GM12878 (cell line): ENCODE measurements at regions not wholly inside any gene's neighbourhood (a gene's known extent, or its start where the extent isn't known, plus 50 kb on each side); places are given as distances from the start of the nearest gene placed in this dataset.

Source experiments
- ATAC-seq: fragments of 200-7000 bp; cut with Tn5 transposase; 3 replicates; pipeline ENCODE4 v1.9.1; 2020; ENCODE audit warnings: mild to moderate bottlenecking, moderate library complexity
- BruUV-seq: library from RNA; stranded (reverse); fragments of 400-500 nt; replicated peaks from 2 replicates; lab custom pipeline; 2021; lab: Mats Ljungman, UMichigan
- CTCF ChIA-PET: fragments of 300-600 bp; sonication (Branson Sonifier 250); formaldehyde crosslinking; extraction: SDS; loops from one replicate; lab custom pipeline; 2021; ENCODE audit warnings: inconsistent platforms; lab: Yijun Ruan, JAX
- POLR2A ChIA-PET: fragments of 350-600 bp; formaldehyde crosslinking; extraction: SDS; loops from one replicate; lab custom pipeline; 2021; ENCODE audit warnings: inconsistent platforms; lab: Charles Lee
- RAD21 ChIA-PET: fragments of 300-600 bp; sonication (Branson Sonifier 250); formaldehyde crosslinking; loops from one replicate; lab custom pipeline; 2023; ENCODE audit warnings: antibody characterized with exemption; ENCODE audit not compliant: unreplicated experiment; lab: Charles Lee
- SMC1A ChIA-PET: fragments of 300-600 bp; sonication (Branson Sonifier 250); formaldehyde crosslinking; loops from one replicate; lab custom pipeline; 2023; ENCODE audit not compliant: unreplicated experiment, uncharacterized antibody; lab: Charles Lee
- DNase-seq: peaks from one replicate; pipeline ENCODE4 v3.0.0-alpha.2; 2011; ENCODE audit warnings: low read depth, low spot score
- FAIRE-seq: peaks from 3 replicates; lab custom pipeline; 2011; peaks lifted over from hg19 to GRCh38; lab: Jason Lieb, UNC
- H2AFZ ChIP-seq: 2 replicates; pipeline ENCODE4 v1.6.0; 2011; ENCODE audit warnings: low read depth, low read length, control low read depth; ENCODE audit not compliant: control insufficient read depth
- H3K27ac ChIP-seq: 2 replicates; pipeline ENCODE4 v1.5.1; 2011; ENCODE audit warnings: control low read depth; ENCODE audit not compliant: control insufficient read depth, insufficient read depth
- H3K27me3 ChIP-seq, 2 experiments: replicated peaks in 1 of 2; 2 replicates each; pipeline versions ENCODE4 v1.6.0 to v1.6.1; 2011; ENCODE audit warnings: low read length in 1 of 2; ENCODE audit not compliant: control insufficient read depth in 2 of 2, insufficient read depth in 2 of 2
- H3K36me3 ChIP-seq, 2 experiments: 2 replicates each; pipeline ENCODE4 v1.5.1; 2011; ENCODE audit warnings: low read length in 1 of 2; ENCODE audit not compliant: control insufficient read depth in 2 of 2, insufficient read depth in 2 of 2
- H3K4me1 ChIP-seq: 2 replicates; pipeline ENCODE4 v1.6.1; 2011; ENCODE audit warnings: mild to moderate bottlenecking, low read length, moderate library complexity, mixed read lengths; ENCODE audit not compliant: control insufficient read depth, insufficient read depth
- H3K4me2 ChIP-seq: 2 replicates; pipeline ENCODE4 v1.6.0; 2011; ENCODE audit warnings: control low read depth; ENCODE audit not compliant: control insufficient read depth, insufficient read depth
- H3K4me3 ChIP-seq: fragments of 200-600 bp; sonication (generic); 2 replicates; pipeline ENCODE4 v1.5.1; 2016
- H3K79me2 ChIP-seq: 2 replicates; pipeline ENCODE4 v1.6.0; 2011; ENCODE audit warnings: low read length; ENCODE audit not compliant: control insufficient read depth, insufficient read depth
- H3K9ac ChIP-seq: 2 replicates; pipeline ENCODE4 v1.8.0; 2011; ENCODE audit warnings: low read length, control low read depth, mixed read lengths; ENCODE audit not compliant: control insufficient read depth, insufficient read depth
- H3K9me3 ChIP-seq: replicated peaks from 3 replicates; pipeline ENCODE4 v1.5.1; 2011; ENCODE audit warnings: mild to moderate bottlenecking, low read length; ENCODE audit not compliant: control insufficient read depth, insufficient read depth
- H4K20me1 ChIP-seq: 2 replicates; pipeline ENCODE4 v1.6.0; 2011; ENCODE audit not compliant: control insufficient read depth, insufficient read depth
- CBFB ChIP-seq: IDR thresholded peaks from 2 replicates; pipeline ENCODE4 v1.6.1; 2016; ENCODE audit warnings: antibody characterized with exemption, low read depth
- GATAD2B ChIP-seq: fragments of 450-650 bp; conservative IDR thresholded peaks from 2 replicates; pipeline ENCODE4 v1.6.1; 2017; ENCODE audit warnings: low read depth, mild to moderate bottlenecking, moderate library complexity
- NBN ChIP-seq: fragments of 450-650 bp; IDR thresholded peaks from 2 replicates; pipeline ENCODE4 v1.6.1; 2016
- PBX3 ChIP-seq: IDR thresholded peaks from 2 replicates; pipeline ENCODE4 v1.6.1; 2011; ENCODE audit warnings: mild to moderate bottlenecking, low read depth, low read length, moderate library complexity; ENCODE audit not compliant: insufficient replicate concordance
- SRF ChIP-seq, 2 experiments: IDR thresholded peaks; 2 replicates each; pipeline ENCODE4 v1.6.1; 2011; ENCODE audit warnings: low read depth in 2 of 2, low read length in 2 of 2, mild to moderate bottlenecking in 1 of 2, moderate library complexity in 1 of 2
- WGBS: methylation state at CpG from one replicate; pipeline ENCODE4 v1.1.6; 2016; ENCODE audit warnings: low lambda C conversion rate; ENCODE audit not compliant: insufficient replicate concordance, insufficient coverage; ENCODE audit errors: missing lambda C conversion rate; 5-methylcytosine and 5-hydroxymethylcytosine counted together
- in situ Hi-C: fragments of 300-500 bp; cut with MboI; formaldehyde crosslinking; loops from 9 replicates; pipeline ENCODE4 v1.14.3; 2018; ENCODE audit warnings: mixed read lengths
- intact Hi-C: fragments of 100-400 bp; cut with micrococcal nuclease; formaldehyde crosslinking; loops from one replicate; pipeline ENCODE4 v1.14.2; 2022; ENCODE audit not compliant: unreplicated experiment

- no peak for TF ChIP-seq PBX3
- TF ChIP-seq NBN = no peak
- TF ChIP-seq CBFB = no peak
- TF ChIP-seq GATAD2B = no peak
These were observed 182.7 kb downstream of the ANAPC1 start (continued) for GRCh38 chr2:111701266-111701665.

- DNase-seq (no peak), FAIRE-seq (no peak), ATAC-seq (no peak)
- ChIA-PET SMC1A (interaction anchor here (0.6 to 2.1 kb wide), 2 partner anchors 11 to 44 kb away, joined by 3 to 5 read pairs; no protein-coding TSS in a partner anchor), CTCF (interaction anchor here (0.7 to 2.0 kb wide), 5 partner anchors 10 to 889 kb away, joined by 3 to 6 read pairs (median 4); no protein-coding TSS in a partner anchor), RAD21 (no interaction called here), POLR2A (no interaction called here)
- TF ChIP-seq SRF (IDR thresholded peaks at IDR 0.05; ENCODE audit: low read depth in 2 of 2, low read length in 2 of 2) = no peak
- no peak overlapping the region for H3K4me2 ChIP-seq
- no TSS peak for BruUV-seq
- 74% methylated on average over 8 of the region's 8 CpGs for WGBS
- in situ Hi-C loops (loop anchor here (10.0 to 25.0 kb wide), 3 partner anchors 214 to 889 kb away; no protein-coding TSS in a partner anchor), intact Hi-C loops (no loop called here)
- no peaks in the 10 kb centered on the region for H3K27me3 ChIP-seq
- H3K4me3 ChIP-seq = no peak overlapping the region
- H3K9ac ChIP-seq = no peak overlapping the region
- no peaks in the 10 kb centered on the region for H4K20me1 ChIP-seq
- H3K4me1 ChIP-seq = peaks cover 21% of the 10 kb centered on the region
- no peak overlapping the region for H2AFZ ChIP-seq
- H3K79me2 ChIP-seq = no peaks in the 10 kb centered on the region
- H3K27ac ChIP-seq = no peak overlapping the region
- no peaks in the 10 kb centered on the region for H3K36me3 ChIP-seq
- H3K9me3 ChIP-seq = no peaks in the 10 kb centered on the region; the same call in 2 of the 3 replicates
These were observed 182.2 kb downstream of the ANAPC1 start for GRCh38 chr2:111701798-111702118.
